ENCODE measurements at regions not wholly inside any gene's neighbourhood (a gene's known extent, or its start where the extent isn't known, plus 50 kb on each side); places are given as distances from the start of the nearest gene placed in this dataset.

DNA sequence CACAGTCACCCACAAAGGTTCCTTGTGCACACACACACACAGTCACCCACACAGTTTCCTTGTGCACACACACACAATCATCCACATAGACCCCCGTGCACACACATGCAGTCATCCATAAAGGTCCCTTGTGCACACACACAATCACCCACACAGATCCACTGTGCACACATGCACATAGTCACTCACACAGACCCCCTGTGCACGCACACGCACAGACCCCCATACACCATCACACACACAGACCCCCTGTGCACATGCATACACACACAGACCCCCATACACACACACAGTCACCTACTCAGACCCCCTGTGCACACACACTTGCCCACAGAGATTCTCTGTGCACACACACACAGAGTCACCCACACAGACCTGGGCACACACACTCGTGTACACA is 107.1 kb downstream of the HSPH1 start:
- TF ChIP-seq, protein P1, sequence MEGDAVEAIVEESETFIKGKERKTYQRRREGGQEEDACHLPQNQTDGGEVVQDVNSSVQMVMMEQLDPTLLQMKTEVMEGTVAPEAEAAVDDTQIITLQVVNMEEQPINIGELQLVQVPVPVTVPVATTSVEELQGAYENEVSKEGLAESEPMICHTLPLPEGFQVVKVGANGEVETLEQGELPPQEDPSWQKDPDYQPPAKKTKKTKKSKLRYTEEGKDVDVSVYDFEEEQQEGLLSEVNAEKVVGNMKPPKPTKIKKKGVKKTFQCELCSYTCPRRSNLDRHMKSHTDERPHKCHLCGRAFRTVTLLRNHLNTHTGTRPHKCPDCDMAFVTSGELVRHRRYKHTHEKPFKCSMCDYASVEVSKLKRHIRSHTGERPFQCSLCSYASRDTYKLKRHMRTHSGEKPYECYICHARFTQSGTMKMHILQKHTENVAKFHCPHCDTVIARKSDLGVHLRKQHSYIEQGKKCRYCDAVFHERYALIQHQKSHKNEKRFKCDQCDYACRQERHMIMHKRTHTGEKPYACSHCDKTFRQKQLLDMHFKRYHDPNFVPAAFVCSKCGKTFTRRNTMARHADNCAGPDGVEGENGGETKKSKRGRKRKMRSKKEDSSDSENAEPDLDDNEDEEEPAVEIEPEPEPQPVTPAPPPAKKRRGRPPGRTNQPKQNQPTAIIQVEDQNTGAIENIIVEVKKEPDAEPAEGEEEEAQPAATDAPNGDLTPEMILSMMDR (IDR thresholded peaks at IDR 0.05; ENCODE audit: low read depth, low read length): no peak
- no peak for DNase-seq (ENCODE audit: extremely low read depth, low read depth)

DNA sequence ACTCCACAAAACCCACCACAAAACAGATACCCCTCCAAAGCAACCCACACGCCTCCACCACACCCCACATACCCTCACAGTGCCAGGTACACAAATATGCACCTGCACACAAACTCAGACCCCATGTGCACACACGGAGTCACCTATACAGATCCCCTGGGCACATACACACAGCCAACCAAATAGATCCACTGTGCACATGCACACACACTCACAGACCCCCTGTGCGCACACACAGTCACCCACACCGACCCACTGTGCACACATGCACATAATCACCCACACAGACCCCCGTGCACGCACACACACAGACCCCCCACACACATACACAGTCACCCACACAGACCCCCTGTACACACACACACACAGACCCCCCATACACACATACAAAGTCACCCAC is 107.8 kb downstream of the HSPH1 start:
- TF ChIP-seq, protein P1 (IDR thresholded peaks at IDR 0.05; ENCODE audit: low read depth, low read length): no peak
- DNase-seq (ENCODE audit: extremely low read depth, low read depth): no peak

DNA sequence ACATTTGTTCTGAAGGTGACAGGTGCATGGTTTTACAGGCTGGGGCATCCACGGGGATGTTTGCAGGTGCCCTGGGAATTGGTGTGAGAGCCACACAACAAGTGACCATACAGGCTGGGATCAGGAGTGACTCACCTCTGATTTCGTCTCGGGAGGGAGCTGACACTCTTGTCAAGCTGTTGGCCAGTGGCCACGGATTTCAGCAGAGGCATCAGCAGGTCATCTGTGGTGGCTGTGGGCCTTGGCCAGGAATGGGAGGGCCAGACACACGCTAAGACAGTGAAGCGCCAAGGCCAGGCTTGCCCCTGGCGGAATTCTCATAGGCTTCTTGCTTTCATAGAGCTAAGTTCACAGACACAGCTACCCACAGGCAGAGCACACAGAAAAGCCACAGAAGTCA is 108.6 kb downstream of the HSPH1 start:
- TF ChIP-seq, protein P1 (IDR thresholded peaks at IDR 0.05; ENCODE audit: low read depth, low read length): no peak
- DNase-seq (ENCODE audit: extremely low read depth, low read depth): no peak

DNA sequence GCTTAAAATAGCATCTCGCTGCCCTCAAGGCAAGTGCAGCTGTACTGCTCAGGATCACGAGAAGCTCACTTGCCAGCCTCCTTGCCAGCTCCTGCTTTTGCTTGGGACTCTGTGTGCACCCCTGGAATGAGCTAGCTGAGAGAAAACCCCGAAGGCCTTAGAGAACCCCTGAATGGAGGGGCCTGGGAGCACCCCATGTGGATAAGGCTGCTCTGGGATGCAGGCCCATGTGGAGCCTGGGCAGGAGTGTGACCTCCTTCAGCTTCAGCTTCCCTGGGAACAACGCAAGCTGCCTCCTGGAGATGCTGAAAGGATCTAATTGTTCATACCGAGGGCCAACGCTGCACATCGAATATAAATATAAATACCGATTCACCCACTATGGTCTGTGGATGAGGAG is 109.2 kb downstream of the HSPH1 start:
- DNase-seq (ENCODE audit: extremely low read depth, low read depth): no peak
- TF ChIP-seq, protein P1 (IDR thresholded peaks at IDR 0.05; ENCODE audit: low read depth, low read length): no peak

DNA sequence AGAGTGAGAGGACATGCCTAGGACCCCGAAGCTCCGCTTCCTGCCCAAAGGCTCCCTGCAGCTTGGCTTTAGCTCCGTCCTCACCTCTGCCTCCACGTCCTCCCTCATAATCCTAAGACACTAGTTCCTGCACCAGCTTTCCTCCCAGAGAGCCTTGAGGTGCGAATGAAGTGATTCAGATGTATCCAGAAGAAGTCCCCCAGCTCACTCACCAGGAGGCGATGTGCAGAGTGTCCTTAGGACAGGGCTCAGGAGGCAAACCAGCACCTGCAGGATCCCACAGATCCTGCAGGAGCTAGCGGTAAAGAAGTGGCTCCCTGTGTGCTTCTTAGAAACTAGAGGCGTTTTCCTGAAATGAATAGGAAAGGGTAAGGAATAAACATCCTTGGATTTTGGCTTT is 109.7 kb downstream of the HSPH1 start:
- no peak for DNase-seq (ENCODE audit: extremely low read depth, low read depth)
- TF ChIP-seq, protein P1 (IDR thresholded peaks at IDR 0.05; ENCODE audit: low read depth, low read length): no peak

DNA sequence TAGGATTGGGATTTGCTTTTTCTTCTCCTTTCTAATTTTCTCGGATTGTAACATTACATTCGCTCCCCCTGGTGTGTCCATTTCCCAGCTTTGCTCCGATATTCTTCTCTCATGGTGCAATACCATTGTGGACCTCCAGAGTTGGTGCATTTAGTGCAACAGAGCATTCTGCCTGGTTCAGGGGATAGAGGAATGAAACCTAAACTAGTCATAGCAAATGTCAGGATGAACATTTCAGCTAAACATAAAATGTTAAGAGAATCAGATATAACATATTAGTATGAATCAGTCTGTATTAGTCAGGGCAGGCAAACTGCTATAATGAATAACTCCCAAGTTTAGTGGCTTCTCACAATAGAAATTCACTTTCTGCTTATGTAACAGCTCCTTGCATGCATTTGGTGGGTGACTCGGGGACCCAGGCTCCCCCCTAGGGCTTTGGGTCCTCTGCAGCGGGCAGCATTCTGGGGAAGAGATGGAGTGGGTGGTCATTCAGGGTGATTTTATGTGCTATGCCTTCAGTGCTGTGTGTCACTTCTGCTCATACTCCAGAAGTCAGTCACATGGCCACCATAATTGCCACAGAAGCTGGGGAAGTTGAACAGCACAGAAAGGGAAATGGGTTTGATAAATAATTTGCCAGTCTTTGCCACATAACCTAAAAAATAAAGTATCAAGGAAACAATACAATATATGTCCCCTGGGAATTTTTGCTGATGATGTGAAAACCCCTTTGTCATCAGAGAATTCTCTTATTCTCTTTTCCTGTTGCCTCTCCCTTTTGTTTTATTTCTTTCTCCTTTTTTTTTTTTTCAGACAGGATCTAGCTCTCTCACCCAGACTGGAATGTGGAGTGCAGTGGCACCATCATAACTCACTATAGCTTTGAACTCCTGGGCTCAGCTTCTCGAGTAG is 111.0 kb downstream of the HSPH1 start:
- no peak for DNase-seq (ENCODE audit: extremely low read depth, low read depth)
- TF ChIP-seq, protein P1 (IDR thresholded peaks at IDR 0.05; ENCODE audit: low read depth, low read length): no peak; the same call in 1 of the 2 replicates

DNA sequence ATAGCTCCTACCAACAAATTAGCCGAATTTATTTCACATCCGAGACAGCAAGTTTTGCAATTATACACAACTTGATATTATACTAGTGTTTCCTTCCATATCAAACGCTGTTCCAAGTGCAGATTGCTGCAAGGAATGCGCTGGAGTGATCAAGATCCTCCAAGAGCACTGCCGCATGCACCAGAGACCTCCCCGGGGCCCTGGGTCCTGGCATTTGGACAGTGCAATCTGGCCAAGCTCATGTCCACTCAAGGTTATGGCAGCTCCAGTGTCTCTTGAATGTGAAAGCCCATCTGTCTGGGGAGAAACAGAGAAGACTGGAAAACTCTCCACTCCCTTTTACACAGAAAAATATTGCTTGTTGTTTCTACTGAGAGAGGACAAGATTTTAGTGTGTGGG is 111.9 kb downstream of the HSPH1 start:
- no peak for DNase-seq (ENCODE audit: extremely low read depth, low read depth)
- TF ChIP-seq, protein P1 (IDR thresholded peaks at IDR 0.05; ENCODE audit: low read depth, low read length): no peak
